ENCODE measurements at regions not wholly inside any gene's neighbourhood (a gene's known extent, or its start where the extent isn't known, plus 50 kb on each side); places are given as distances from the start of the nearest gene placed in this dataset.

DNA sequence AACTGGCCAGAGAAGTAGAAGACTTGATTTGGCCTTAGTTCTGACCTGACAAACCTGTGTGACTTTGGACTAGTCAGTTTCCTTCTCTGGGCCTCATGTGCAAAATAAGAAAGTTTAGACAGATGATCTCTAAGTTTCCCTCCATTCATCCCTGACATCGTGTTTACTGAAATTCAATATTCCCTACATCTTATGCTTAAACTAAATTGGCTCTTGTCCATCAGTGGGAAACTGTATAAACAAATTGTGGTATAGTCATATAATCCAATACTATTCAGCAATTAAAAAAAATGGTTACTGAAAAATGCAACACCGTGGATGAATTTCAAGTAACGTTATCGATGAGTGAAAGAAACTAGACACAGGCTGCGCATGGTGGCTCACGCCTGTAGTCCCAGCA is 64.4 kb upstream of the HRH1 start:
- no peaks in the 10 kb centered on the region for H3K9me3 ChIP-seq
- 84 to 89% (median 89%) methylated on average over 6 of the region's 6 CpGs for WGBS, 3 donors
- H3K27me3 ChIP-seq, result no peaks in the 10 kb centered on the region
- no peaks in the 10 kb centered on the region for H3K4me1 ChIP-seq (ENCODE audit: insufficient read depth)
- TF ChIP-seq, protein P1, sequence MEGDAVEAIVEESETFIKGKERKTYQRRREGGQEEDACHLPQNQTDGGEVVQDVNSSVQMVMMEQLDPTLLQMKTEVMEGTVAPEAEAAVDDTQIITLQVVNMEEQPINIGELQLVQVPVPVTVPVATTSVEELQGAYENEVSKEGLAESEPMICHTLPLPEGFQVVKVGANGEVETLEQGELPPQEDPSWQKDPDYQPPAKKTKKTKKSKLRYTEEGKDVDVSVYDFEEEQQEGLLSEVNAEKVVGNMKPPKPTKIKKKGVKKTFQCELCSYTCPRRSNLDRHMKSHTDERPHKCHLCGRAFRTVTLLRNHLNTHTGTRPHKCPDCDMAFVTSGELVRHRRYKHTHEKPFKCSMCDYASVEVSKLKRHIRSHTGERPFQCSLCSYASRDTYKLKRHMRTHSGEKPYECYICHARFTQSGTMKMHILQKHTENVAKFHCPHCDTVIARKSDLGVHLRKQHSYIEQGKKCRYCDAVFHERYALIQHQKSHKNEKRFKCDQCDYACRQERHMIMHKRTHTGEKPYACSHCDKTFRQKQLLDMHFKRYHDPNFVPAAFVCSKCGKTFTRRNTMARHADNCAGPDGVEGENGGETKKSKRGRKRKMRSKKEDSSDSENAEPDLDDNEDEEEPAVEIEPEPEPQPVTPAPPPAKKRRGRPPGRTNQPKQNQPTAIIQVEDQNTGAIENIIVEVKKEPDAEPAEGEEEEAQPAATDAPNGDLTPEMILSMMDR (IDR thresholded peaks at IDR 0.05), result no peak
- no peak for TF ChIP-seq EP300 (IDR thresholded peaks at IDR 0.05)
- DNase-seq, result no peak
- no peaks in the 10 kb centered on the region for H3K36me3 ChIP-seq
- H3K4me3 ChIP-seq, result no peak overlapping the region
- H3K27ac ChIP-seq, result no peak overlapping the region
- intact Hi-C loops (cut with DNase I), result no loop called here

DNA sequence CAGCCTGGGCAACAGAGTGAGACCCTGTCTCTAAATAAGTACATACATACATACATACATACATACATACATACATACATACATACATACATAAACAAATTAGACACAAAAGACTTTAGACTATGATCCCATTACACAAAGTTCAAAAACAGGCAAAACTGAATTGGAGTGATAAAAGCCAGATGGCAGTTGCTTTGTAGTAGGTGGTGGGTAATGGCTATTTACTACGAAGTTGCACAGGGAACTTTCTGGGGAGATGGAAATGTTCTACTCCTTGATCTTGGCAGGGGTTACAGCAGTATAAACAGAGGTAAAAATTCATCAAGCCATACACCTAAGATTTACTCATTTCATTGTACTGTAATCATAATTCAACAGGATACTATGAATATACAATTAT is 63.7 kb upstream of the HRH1 start:
- H3K27ac ChIP-seq, result no peak overlapping the region
- 24 to 41% (median 40%) methylated on average over 1 of the region's 1 CpG for WGBS, 3 donors

DNA sequence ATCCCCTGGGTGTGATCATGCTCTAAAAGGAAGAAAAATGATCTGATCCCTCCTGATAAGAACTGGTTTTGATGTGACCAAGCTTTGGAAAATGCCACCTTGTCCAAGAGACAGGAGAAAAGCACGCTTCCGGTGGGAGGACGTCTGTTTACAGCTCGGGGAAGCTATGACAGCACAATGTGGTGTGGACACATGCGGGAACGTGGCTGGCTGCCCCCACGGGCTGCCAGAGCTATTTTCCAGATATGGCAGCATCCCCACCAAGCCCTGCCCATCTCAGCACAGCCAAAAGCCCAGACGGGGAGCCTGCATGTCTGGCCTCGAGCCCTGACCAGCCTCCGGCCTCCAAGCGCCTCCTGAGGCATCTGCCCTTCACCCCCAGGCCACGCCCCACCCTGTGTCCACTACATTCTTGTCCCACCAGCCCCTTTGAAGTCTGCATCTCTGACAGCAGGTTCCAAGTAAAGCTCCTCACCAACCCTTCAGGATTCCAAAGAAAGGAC is 63.2 kb upstream of the HRH1 start:
- no peaks in the 10 kb centered on the region for H3K27me3 ChIP-seq
- whole genome bisulfite sequencing, 3 donors, result 58 to 68% (median 59%) methylated on average over 12 of the region's 12 CpGs
- H3K36me3 ChIP-seq, result no peaks in the 10 kb centered on the region
- TF ChIP-seq, protein P1 (IDR thresholded peaks at IDR 0.05), result no peak
- TF ChIP-seq POLR2A (IDR thresholded peaks at IDR 0.05) (no peak), EP300 (IDR thresholded peaks at IDR 0.05) (no peak)
- intact Hi-C loops (cut with DNase I), result no loop called here
- H3K27ac ChIP-seq, result no peak overlapping the region
- H3K9me3 ChIP-seq, result no peaks in the 10 kb centered on the region
- DNase-seq, result no peak
- H3K4me3 ChIP-seq, result no peak overlapping the region
- H3K4me1 ChIP-seq (ENCODE audit: insufficient read depth), result no peaks in the 10 kb centered on the region

More for the DNA sequence above, 63.7 kb upstream of the HRH1 start:
- Histone ChIP-seq H3K4me3 (no peak overlapping the region), H3K4me1 (ENCODE audit: insufficient read depth) (no peaks in the 10 kb centered on the region), H3K27me3 (no peaks in the 10 kb centered on the region), H3K9me3 (no peaks in the 10 kb centered on the region), H3K36me3 (no peaks in the 10 kb centered on the region)
- TF ChIP-seq EP300 (IDR thresholded peaks at IDR 0.05) (no peak), POLR2A (IDR thresholded peaks at IDR 0.05) (no peak)
- TF ChIP-seq, protein P1 (IDR thresholded peaks at IDR 0.05), result no peak
- no peak for DNase-seq
- intact Hi-C loops (cut with DNase I), result no loop called here

DNA sequence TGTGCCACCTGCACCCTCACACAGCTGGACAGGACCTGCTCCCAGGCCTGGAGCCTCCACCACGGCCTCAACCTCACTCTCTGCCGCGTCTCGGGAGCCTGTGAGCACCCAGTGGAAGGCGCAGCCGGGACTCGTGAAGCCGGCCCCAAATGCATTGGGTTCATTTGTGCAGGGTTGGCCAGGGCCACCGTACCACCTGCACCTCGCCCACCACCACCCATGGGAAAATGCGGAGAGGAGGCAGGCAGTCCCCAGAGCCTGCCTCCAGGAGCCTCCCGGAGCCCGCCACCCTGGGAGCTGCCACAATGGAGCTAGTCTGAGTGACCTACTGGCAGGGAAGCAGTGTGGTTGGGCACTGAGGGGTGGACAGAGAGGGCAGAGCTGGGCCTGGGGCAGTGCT is 62.5 kb upstream of the HRH1 start:
- 85 to 96% (median 89%) methylated on average over 13 of the region's 13 CpGs for WGBS, 3 donors
- H3K4me3 ChIP-seq, result no peak overlapping the region
- intact Hi-C loops (cut with DNase I), result no loop called here
- H3K4me1 ChIP-seq (ENCODE audit: insufficient read depth), result no peaks in the 10 kb centered on the region
- DNase-seq, result no peak
- no peak overlapping the region for H3K27ac ChIP-seq
- TF ChIP-seq EP300 (IDR thresholded peaks at IDR 0.05), result no peak
- TF ChIP-seq, protein P1 (IDR thresholded peaks at IDR 0.05), result no peak
- no peak for TF ChIP-seq POLR2A (IDR thresholded peaks at IDR 0.05)
- H3K9me3 ChIP-seq, result no peaks in the 10 kb centered on the region
- H3K36me3 ChIP-seq, result no peaks in the 10 kb centered on the region
- no peaks in the 10 kb centered on the region for H3K27me3 ChIP-seq
